MM.1S (cell line): ENCODE measurements at regions not wholly inside any gene's neighbourhood (a gene's known extent, or its start where the extent isn't known, plus 50 kb on each side); places are given as distances from the start of the nearest gene placed in this dataset.
A peak's percentile ranks its signal among the peaks of the same experiment; 100 is the strongest.

Source experiments
- DNase-seq: peaks from one replicate; pipeline ENCODE4 v3.0.0-alpha.2; 2015
- H2AFZ ChIP-seq: fragments of 300-600 bp; sonication (generic); 2 replicates; pipeline ENCODE4 v1.6.0; 2016; ENCODE audit warnings: antibody characterized with exemption, low read length
- H3F3A ChIP-seq: fragments of 300-600 bp; sonication (generic); 2 replicates; pipeline ENCODE4 v1.6.1; 2016; ENCODE audit warnings: mild to moderate bottlenecking, antibody characterized with exemption, low read length, moderate library complexity, mixed read lengths; ENCODE audit not compliant: insufficient read depth
- H3K27ac ChIP-seq: fragments of 300-600 bp; sonication (generic); 2 replicates; pipeline ENCODE4 v1.5.1; 2016; ENCODE audit warnings: mild to moderate bottlenecking, low read length
- H3K27me3 ChIP-seq: fragments of 300-600 bp; sonication (generic); replicated peaks from 2 replicates; pipeline ENCODE4 v1.6.0; 2016; ENCODE audit warnings: low read length; ENCODE audit not compliant: insufficient read depth
- H3K36me3 ChIP-seq: fragments of 300-600 bp; sonication (generic); replicated peaks from 2 replicates; pipeline ENCODE4 v1.6.1; 2016; ENCODE audit warnings: mild to moderate bottlenecking, low read length, mixed read lengths; ENCODE audit not compliant: insufficient read depth
- H3K4me1 ChIP-seq: fragments of 300-600 bp; sonication (generic); 2 replicates; pipeline ENCODE4 v1.6.1; 2016; ENCODE audit warnings: low read length, mixed read lengths
- H3K4me2 ChIP-seq: fragments of 300-600 bp; sonication (generic); 2 replicates; pipeline ENCODE4 v1.6.0; 2016; ENCODE audit warnings: low read depth, low read length
- H3K4me3 ChIP-seq: fragments of 300-600 bp; sonication (generic); 2 replicates; pipeline ENCODE4 v1.5.1; 2016; ENCODE audit warnings: low read length, mixed read lengths
- H3K79me2 ChIP-seq: fragments of 300-600 bp; sonication (generic); 2 replicates; pipeline ENCODE4 v1.6.1; 2016; ENCODE audit warnings: mixed run types, low read length, mixed read lengths
- H3K9ac ChIP-seq: fragments of 300-600 bp; sonication (generic); 2 replicates; pipeline ENCODE4 v1.6.1; 2016; ENCODE audit warnings: low read length, mixed read lengths
- H3K9me2 ChIP-seq: fragments of 300-600 bp; sonication (generic); replicated peaks from 2 replicates; pipeline ENCODE4 v1.6.1; 2016; ENCODE audit warnings: mild to moderate bottlenecking, low read length, mixed read lengths; ENCODE audit not compliant: insufficient read depth
- H3K9me3 ChIP-seq: fragments of 300-600 bp; sonication (generic); replicated peaks from 2 replicates; pipeline ENCODE4 v1.6.1; 2016; ENCODE audit warnings: mild to moderate bottlenecking, low read length, mixed read lengths; ENCODE audit not compliant: insufficient read depth
- H4K20me1 ChIP-seq: fragments of 300-600 bp; sonication (generic); 2 replicates; pipeline ENCODE4 v1.6.1; 2016; ENCODE audit warnings: mild to moderate bottlenecking, low read length, moderate library complexity, mixed read lengths; ENCODE audit not compliant: insufficient read depth
- EZH2 ChIP-seq: fragments of 300-600 bp; sonication (generic); optimal IDR thresholded peaks from 2 replicates; pipeline ENCODE3; 2017; ENCODE audit warnings: low read depth, mild to moderate bottlenecking, antibody characterized with exemption, low read length, mixed read lengths
- EZH2phosphoT487 ChIP-seq: fragments of 300-600 bp; sonication (generic); IDR thresholded peaks from 2 replicates; pipeline ENCODE4 v1.6.1; 2018; ENCODE audit warnings: antibody characterized with exemption, low read length
- TF ChIP-seq, protein P1 (sequence below): fragments of 300-600 bp; sonication (generic); IDR thresholded peaks from 2 replicates; pipeline ENCODE4 v1.5.1; 2016; ENCODE audit warnings: antibody characterized with exemption, low read length, mixed read lengths

DNA sequence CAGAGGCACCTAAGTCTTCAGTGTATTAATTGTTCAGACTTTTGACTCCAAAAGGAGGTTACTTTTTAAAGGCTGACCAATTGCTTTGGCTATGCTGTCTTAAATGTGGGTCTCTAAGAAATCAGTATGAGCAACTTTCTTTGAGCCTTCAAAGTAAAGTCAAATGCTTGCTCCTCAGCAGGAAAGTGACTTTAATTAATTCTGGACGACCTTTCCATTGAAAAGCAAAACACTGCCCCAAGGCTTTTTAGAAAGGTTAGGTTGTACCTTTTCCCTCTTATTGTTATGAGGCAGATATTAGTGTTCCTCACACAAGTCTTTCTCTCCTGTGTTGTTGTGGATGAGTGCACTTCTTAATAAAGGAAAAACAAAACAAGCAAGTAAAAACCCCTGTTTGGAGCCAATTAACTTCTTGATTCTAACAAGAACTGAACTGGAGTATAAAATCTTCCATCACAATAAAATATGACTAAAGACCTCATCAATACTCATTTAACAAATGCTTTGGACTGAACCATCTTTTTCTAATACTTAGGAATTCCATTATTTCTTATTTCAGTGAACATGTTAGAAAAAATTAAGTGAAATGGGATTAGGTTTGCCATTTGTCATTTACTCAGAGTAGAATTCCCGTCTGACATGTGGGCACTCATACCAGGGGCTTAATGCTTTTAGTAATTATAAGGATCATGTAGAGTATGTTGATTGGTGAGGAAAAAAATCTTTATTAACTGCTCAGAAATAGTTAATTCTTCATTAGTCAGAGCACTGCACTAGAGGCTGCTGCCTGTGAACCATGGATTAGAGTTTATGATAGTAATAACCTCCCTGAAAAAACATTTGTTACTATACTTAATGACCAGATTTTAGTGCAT is 159.1 kb upstream of the ZNF608 start:
- TF ChIP-seq EZH2 (no peak), EZH2phosphoT487 (no peak)
- TF ChIP-seq, protein P1, sequence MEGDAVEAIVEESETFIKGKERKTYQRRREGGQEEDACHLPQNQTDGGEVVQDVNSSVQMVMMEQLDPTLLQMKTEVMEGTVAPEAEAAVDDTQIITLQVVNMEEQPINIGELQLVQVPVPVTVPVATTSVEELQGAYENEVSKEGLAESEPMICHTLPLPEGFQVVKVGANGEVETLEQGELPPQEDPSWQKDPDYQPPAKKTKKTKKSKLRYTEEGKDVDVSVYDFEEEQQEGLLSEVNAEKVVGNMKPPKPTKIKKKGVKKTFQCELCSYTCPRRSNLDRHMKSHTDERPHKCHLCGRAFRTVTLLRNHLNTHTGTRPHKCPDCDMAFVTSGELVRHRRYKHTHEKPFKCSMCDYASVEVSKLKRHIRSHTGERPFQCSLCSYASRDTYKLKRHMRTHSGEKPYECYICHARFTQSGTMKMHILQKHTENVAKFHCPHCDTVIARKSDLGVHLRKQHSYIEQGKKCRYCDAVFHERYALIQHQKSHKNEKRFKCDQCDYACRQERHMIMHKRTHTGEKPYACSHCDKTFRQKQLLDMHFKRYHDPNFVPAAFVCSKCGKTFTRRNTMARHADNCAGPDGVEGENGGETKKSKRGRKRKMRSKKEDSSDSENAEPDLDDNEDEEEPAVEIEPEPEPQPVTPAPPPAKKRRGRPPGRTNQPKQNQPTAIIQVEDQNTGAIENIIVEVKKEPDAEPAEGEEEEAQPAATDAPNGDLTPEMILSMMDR = no peak
- no peak overlapping the region for H3K27ac ChIP-seq
- no peaks in the 10 kb centered on the region for H3K79me2 ChIP-seq
- no peaks in the 10 kb centered on the region for H3K36me3 ChIP-seq
- H3F3A ChIP-seq = peaks cover 26% of the 10 kb centered on the region
- no peak for DNase-seq
- H3K27me3 ChIP-seq = no peaks in the 10 kb centered on the region
- no peaks in the 10 kb centered on the region for H3K9me2 ChIP-seq
- H3K4me2 ChIP-seq = no peak overlapping the region
- no peaks in the 10 kb centered on the region for H4K20me1 ChIP-seq
- no peaks in the 10 kb centered on the region for H3K9me3 ChIP-seq
- no peak overlapping the region for H2AFZ ChIP-seq
- peaks cover 48% of the 10 kb centered on the region for H3K4me1 ChIP-seq
- H3K4me3 ChIP-seq = no peak overlapping the region
- H3K9ac ChIP-seq = no peak overlapping the region

DNA sequence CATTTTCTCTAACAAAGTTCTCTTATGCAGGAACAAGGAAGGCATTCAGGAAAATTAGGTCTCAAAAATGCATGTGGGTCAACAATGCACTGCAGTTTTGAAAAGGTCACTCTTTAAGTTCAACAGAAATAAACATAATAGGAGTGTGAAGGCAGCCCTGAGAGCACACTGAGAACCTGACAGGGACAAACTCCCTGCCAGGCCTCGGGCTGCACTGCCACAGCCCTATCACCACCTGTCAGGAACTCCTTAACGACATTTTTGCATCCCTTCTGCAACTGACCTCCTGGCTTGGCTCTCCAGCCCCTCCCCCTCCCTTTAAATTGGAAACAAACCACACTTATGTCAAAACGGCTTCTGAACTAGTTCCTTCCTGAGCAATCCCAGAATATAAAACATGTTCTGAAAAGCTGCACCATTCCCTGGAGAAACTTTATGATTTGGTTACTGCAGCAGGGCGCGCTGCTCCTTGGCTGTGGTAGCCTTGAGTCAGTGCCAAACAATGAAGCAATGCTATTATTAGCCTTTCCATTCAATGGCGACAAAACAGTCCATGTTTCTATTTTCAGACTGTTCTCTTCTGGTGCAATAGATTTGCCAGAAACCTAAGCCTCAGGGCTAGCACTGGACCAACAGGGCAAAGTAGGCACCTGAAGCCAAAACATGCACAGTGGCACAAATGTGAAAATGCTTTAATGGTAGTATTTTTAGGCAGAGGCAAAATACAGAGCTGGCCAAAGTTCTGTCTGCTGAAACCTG is 160.1 kb upstream of the ZNF608 start:
- TF ChIP-seq, protein P1 = no peak
- TF ChIP-seq EZH2phosphoT487 (no peak), EZH2 (no peak)
- Histone ChIP-seq H3K9me2 (no peaks in the 10 kb centered on the region), H3K4me3 (no peak overlapping the region), H3K4me2 (peak overlapping the region; percentile 7; the same call in 1 of the 2 replicates), H3K79me2 (no peaks in the 10 kb centered on the region), H3K4me1 (peaks cover 40% of the 10 kb centered on the region), H3K27me3 (no peaks in the 10 kb centered on the region), H3K36me3 (no peaks in the 10 kb centered on the region), H3K9me3 (no peaks in the 10 kb centered on the region), H3K27ac (peak overlapping the region; percentile 14; the same call in 1 of the 2 replicates), H3F3A (peaks cover 25% of the 10 kb centered on the region), H3K9ac (no peak overlapping the region), H2AFZ (peak overlapping the region; percentile 4; the same call in 1 of the 2 replicates), H4K20me1 (no peaks in the 10 kb centered on the region)
- DNase-seq = peak; percentile 39

DNA sequence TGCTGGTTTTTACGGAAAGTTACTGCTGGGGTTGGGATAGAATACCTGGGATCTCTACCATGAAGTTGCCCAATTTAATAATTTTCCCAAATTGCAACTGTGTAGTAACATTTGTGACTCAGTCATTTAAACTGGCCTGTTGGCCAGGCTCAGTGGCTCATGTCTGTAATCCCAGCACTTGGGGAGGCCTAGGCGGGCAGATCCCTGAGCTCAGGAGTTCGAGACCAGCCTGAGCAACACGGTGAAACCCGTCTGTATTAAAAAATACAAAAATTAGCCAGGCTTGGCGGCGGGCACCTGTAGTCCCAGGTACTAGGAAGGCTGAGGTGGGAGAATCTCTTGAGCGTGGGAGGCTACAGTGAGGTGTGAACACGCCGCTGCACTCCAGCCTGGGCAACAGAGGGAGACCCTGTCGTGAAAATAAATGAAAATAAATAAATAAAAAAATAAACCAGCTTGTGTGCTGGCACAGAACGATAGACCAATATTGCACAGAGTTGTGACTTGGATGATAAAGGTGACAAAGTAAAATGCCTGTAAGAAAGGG is 160.7 kb upstream of the ZNF608 start:
- 0 out of 2 replicates have a peak overlapping the region, but pooled peaks have one; percentile 4 for H2AFZ ChIP-seq
- peak overlapping the region; percentile 14; the same call in 1 of the 2 replicates for H3K27ac ChIP-seq
- no peaks in the 10 kb centered on the region for H3K9me3 ChIP-seq
- no peak overlapping the region for H3K4me3 ChIP-seq
- H3K9ac ChIP-seq = no peak overlapping the region
- no peaks in the 10 kb centered on the region for H3K79me2 ChIP-seq
- no peak for DNase-seq
- no peaks in the 10 kb centered on the region for H3K36me3 ChIP-seq
- peak overlapping the region; percentile 7; the same call in 1 of the 2 replicates for H3K4me2 ChIP-seq
- no peaks in the 10 kb centered on the region for H3K27me3 ChIP-seq
- H3K9me2 ChIP-seq = no peaks in the 10 kb centered on the region
- no peaks in the 10 kb centered on the region for H4K20me1 ChIP-seq
- H3F3A ChIP-seq = peaks cover 19% of the 10 kb centered on the region
- TF ChIP-seq, protein P1 = no peak
- TF ChIP-seq EZH2phosphoT487 (no peak), EZH2 (no peak)
- H3K4me1 ChIP-seq = peaks cover 37% of the 10 kb centered on the region
